Esophagus squamous epithelium (tissue), 4 donors: ENCODE measurements at regions not wholly inside any gene's neighbourhood (a gene's known extent, or its start where the extent isn't known, plus 50 kb on each side); places are given as distances from the start of the nearest gene placed in this dataset.

ENCODE experiments used
- POLR2A ChIP-seq, 4 donors: fragments of 450-650 bp; IDR thresholded peaks; one replicate each; pipeline ENCODE4 v1.6.1; 2017; ENCODE audit warnings: antibody characterized with exemption in 4 of 4, mild to moderate bottlenecking in 4 of 4, moderate library complexity in 3 of 4
- TF ChIP-seq, protein P1 (sequence below), 6 experiments: fragments of 450-650 bp in 4 of 6; fragments of 200-600 bp in 2 of 6; sonication (generic) in 2 of 6; IDR thresholded peaks; one replicate each; pipeline ENCODE4 v1.5.1; 2016 to 2019; ENCODE audit warnings: antibody characterized with exemption in 6 of 6, mild to moderate bottlenecking in 4 of 6, moderate library complexity in 4 of 6

DNA sequence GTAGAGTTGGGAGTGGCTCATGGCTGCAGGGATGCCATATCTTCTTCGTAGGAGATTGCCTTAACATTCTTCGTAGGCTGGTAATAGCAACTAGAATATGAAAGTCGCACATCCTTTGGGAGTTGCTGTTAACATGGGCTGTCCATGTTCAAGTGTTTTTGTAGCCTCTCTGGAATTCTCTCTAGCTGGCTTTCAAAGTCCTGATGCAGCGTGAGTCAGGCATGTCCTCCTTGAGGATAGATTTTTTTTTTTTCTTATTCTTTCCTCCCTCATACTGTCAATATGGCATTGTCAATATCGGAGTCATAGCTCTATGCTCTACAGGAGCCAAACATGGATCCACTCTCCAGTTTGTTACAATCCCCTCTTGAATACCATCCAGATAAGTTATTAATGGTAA is 494.8 kb upstream of the WWC1 start:
- TF ChIP-seq, protein P1, sequence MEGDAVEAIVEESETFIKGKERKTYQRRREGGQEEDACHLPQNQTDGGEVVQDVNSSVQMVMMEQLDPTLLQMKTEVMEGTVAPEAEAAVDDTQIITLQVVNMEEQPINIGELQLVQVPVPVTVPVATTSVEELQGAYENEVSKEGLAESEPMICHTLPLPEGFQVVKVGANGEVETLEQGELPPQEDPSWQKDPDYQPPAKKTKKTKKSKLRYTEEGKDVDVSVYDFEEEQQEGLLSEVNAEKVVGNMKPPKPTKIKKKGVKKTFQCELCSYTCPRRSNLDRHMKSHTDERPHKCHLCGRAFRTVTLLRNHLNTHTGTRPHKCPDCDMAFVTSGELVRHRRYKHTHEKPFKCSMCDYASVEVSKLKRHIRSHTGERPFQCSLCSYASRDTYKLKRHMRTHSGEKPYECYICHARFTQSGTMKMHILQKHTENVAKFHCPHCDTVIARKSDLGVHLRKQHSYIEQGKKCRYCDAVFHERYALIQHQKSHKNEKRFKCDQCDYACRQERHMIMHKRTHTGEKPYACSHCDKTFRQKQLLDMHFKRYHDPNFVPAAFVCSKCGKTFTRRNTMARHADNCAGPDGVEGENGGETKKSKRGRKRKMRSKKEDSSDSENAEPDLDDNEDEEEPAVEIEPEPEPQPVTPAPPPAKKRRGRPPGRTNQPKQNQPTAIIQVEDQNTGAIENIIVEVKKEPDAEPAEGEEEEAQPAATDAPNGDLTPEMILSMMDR (IDR thresholded peaks at IDR 0.05), result no peak
- no peak for TF ChIP-seq POLR2A (IDR thresholded peaks at IDR 0.05)
